RCC 7860 (cell line): ENCODE measurements at regions not wholly inside any gene's neighbourhood (a gene's known extent, or its start where the extent isn't known, plus 50 kb on each side); places are given as distances from the start of the nearest gene placed in this dataset.

Source experiments
- DNase-seq: peaks from one replicate; pipeline ENCODE4 v3.0.0-alpha.2; 2015; ENCODE audit warnings: low spot score
- FAIRE-seq: peaks from 2 replicates; lab custom pipeline; 2012; peaks lifted over from hg19 to GRCh38; lab: Jason Lieb, UNC

- FAIRE-seq (no peak), DNase-seq (no peak)
These were observed 995.7 kb upstream of the TENM4 start for GRCh38 chr11:80436547-80436946.

- no peak for FAIRE-seq
- DNase-seq: no peak
These were observed 994.5 kb upstream of the TENM4 start for GRCh38 chr11:80435345-80435744.

- no peak for FAIRE-seq
- no peak for DNase-seq
These were observed 991.2 kb upstream of the TENM4 start for GRCh38 chr11:80432057-80432456.

GRCh38 chr11:80424012-80424695, 983.3 kb upstream of the TENM4 start:
- no peak for DNase-seq
- no peak for FAIRE-seq

- FAIRE-seq: no peak
These were observed 979.5 kb upstream of the TENM4 start for GRCh38 chr11:80420374-80420773.

GRCh38 chr11:80417681-80418080, 976.9 kb upstream of the TENM4 start:
- no peak for FAIRE-seq

More at GRCh38 chr11:80420374-80420773, 979.5 kb upstream of the TENM4 start:
- DNase-seq: no peak

GRCh38 chr11:80415580-80415979, 974.8 kb upstream of the TENM4 start:
- DNase-seq: no peak
- no peak for FAIRE-seq

More at GRCh38 chr11:80417681-80418080, 976.9 kb upstream of the TENM4 start:
- no peak for DNase-seq

- FAIRE-seq: no peak
These were observed 973.6 kb upstream of the TENM4 start for GRCh38 chr11:80414181-80415165.

GRCh38 chr11:80412604-80413003, 971.8 kb upstream of the TENM4 start:
- DNase-seq (no peak), FAIRE-seq (no peak)

More at GRCh38 chr11:80414181-80415165, 973.6 kb upstream of the TENM4 start:
- no peak for DNase-seq

GRCh38 chr11:80393210-80393609, 952.4 kb upstream of the TENM4 start:
- FAIRE-seq (no peak), DNase-seq (no peak)

GRCh38 chr11:80390505-80390904, 949.7 kb upstream of the TENM4 start:
- FAIRE-seq (no peak), DNase-seq (no peak)

- no peak for DNase-seq
- FAIRE-seq: no peak
These were observed 947.7 kb upstream of the TENM4 start for GRCh38 chr11:80388536-80388935.

GRCh38 chr11:80388130-80388529, 947.3 kb upstream of the TENM4 start:
- FAIRE-seq: no peak
- DNase-seq: no peak

- DNase-seq: no peak
- FAIRE-seq: no peak
These were observed 942.8 kb upstream of the TENM4 start for GRCh38 chr11:80383655-80384054.

- no peak for DNase-seq
- no peak for FAIRE-seq
These were observed 938.9 kb upstream of the TENM4 start for GRCh38 chr11:80379620-80380278.

GRCh38 chr11:80371931-80372330, 931.1 kb upstream of the TENM4 start:
- DNase-seq: no peak
- FAIRE-seq: no peak

- DNase-seq: no peak
- no peak for FAIRE-seq
These were observed 925.1 kb upstream of the TENM4 start for GRCh38 chr11:80365980-80366379.

- FAIRE-seq (no peak), DNase-seq (no peak)
These were observed 924.4 kb upstream of the TENM4 start for GRCh38 chr11:80365076-80365725.

- FAIRE-seq: no peak
- DNase-seq: no peak
These were observed 921.9 kb upstream of the TENM4 start for GRCh38 chr11:80362563-80363340.

GRCh38 chr11:80355251-80355650, 914.4 kb upstream of the TENM4 start:
- DNase-seq: no peak

More at GRCh38 chr11:80355251-80355650, 914.4 kb upstream of the TENM4 start:
- no peak for FAIRE-seq
